K562 (cell line): ENCODE measurements at regions not wholly inside any gene's neighbourhood (a gene's known extent, or its start where the extent isn't known, plus 50 kb on each side); places are given as distances from the start of the nearest gene placed in this dataset.

Experiments
- ATAC-seq: fragments of 200-7000 bp; cut with Tn5 transposase; 3 replicates; pipeline ENCODE4 v1.9.1; 2020; ENCODE audit warnings: moderate library complexity
- BruUV-seq: library from RNA; stranded (reverse); fragments of 400-500 nt; replicated peaks from 2 replicates; lab custom pipeline; 2021; lab: Mats Ljungman, UMichigan
- CTCF ChIA-PET: fragments of 300-600 bp; formaldehyde crosslinking; extraction: SDS; loops from one replicate; lab custom pipeline; 2021; ENCODE audit warnings: low intra/inter-chr PET ratio; lab: Yijun Ruan, JAX
- POLR2A ChIA-PET: fragments of 300-600, 350-650 bp; sonication (Branson Sonifier 250); formaldehyde crosslinking; extraction: SDS; loops from one replicate; lab custom pipeline; 2021; ENCODE audit warnings: antibody characterized with exemption, inconsistent platforms; lab: Yijun Ruan, JAX
- DNase-seq, 4 experiments: peaks; one replicate each; pipeline versions ENCODE4 v3.0.0 to v3.0.0-alpha.2; 2011 to 2018; ENCODE audit warnings: low spot score in 3 of 4, mixed read lengths in 3 of 4; ENCODE audit errors: extremely low read depth in 1 of 4
- FAIRE-seq: peaks from 2 replicates; lab custom pipeline; 2011; peaks lifted over from hg19 to GRCh38; lab: Jason Lieb, UNC
- H2AFZ ChIP-seq: 2 replicates; pipeline ENCODE4 v1.6.0; 2011; ENCODE audit warnings: low read depth, low read length, control low read depth, inconsistent platforms
- H3K27ac ChIP-seq: fragments of 200-600 bp; 3 replicates; pipeline ENCODE4 v1.8.0; 2011; ENCODE audit warnings: low read depth, mild to moderate bottlenecking, control low read depth, inconsistent platforms, low read length, moderate library complexity, mixed read lengths; ENCODE audit errors: extremely low read depth
- H3K27me3 ChIP-seq, 2 experiments: fragments of 300-600 bp in 1 of 2; 2 replicates in 1 of 2; 3 replicates in 1 of 2; pipeline versions ENCODE4 v1.6.0 to v1.8.0; 2011; ENCODE audit warnings: inconsistent platforms in 2 of 2, low read length in 2 of 2, mild to moderate bottlenecking in 1 of 2, mixed read lengths in 1 of 2, moderate library complexity in 1 of 2; ENCODE audit not compliant: control insufficient read depth in 2 of 2, insufficient read depth in 2 of 2
- H3K36me3 ChIP-seq: fragments of 300-600 bp; 3 replicates; pipeline ENCODE4 v1.8.0; 2011; ENCODE audit warnings: mild to moderate bottlenecking, low read length, inconsistent platforms; ENCODE audit not compliant: control insufficient read depth, insufficient read depth
- H3K4me1 ChIP-seq, 2 experiments: fragments of 200-600 bp in 1 of 2; replicated peaks in 1 of 2; 2 replicates in 1 of 2; 3 replicates in 1 of 2; pipeline versions ENCODE4 v1.5.1 to v1.8.0; 2011; ENCODE audit warnings: inconsistent platforms in 2 of 2, low read length in 2 of 2, mild to moderate bottlenecking in 1 of 2, mixed read lengths in 1 of 2, moderate library complexity in 1 of 2; ENCODE audit not compliant: control insufficient read depth in 2 of 2, insufficient read depth in 2 of 2
- H3K4me2 ChIP-seq: 2 replicates; pipeline ENCODE4 v1.6.1; 2011; ENCODE audit warnings: low read length, control low read depth, inconsistent platforms, mixed read lengths; ENCODE audit not compliant: insufficient read depth
- H3K4me3 ChIP-seq: fragments of 200-600 bp; sonication (generic), shearing (Covaris generic); 2 replicates; pipeline ENCODE4 v1.5.1; 2016; ENCODE audit warnings: control low read depth, inconsistent platforms
- H3K79me2 ChIP-seq: fragments of 200-600 bp; 3 replicates; pipeline ENCODE4 v1.8.0; 2011; ENCODE audit warnings: low read length, inconsistent platforms; ENCODE audit not compliant: control insufficient read depth, insufficient read depth
- H3K9ac ChIP-seq, 2 experiments: 2 replicates each; pipeline versions ENCODE4 v1.6.0 to v1.6.1; 2011; ENCODE audit warnings: low read depth in 2 of 2, low read length in 2 of 2, control low read depth in 1 of 2, inconsistent platforms in 1 of 2, mild to moderate bottlenecking in 1 of 2, mixed read lengths in 1 of 2; ENCODE audit not compliant: insufficient read depth in 1 of 2
- H3K9me1 ChIP-seq: one replicate; pipeline ENCODE4 v1.6.0; 2011; ENCODE audit warnings: inconsistent platforms, mild to moderate bottlenecking, low read length, moderate library complexity; ENCODE audit not compliant: control insufficient read depth, insufficient read depth
- H3K9me3 ChIP-seq: replicated peaks from 2 replicates; pipeline ENCODE4 v1.5.1; 2011; ENCODE audit warnings: low read depth, low read length, inconsistent platforms; ENCODE audit not compliant: control insufficient read depth, insufficient read depth
- H4K20me1 ChIP-seq: replicated peaks from 2 replicates; pipeline ENCODE4 v1.6.1; 2011; ENCODE audit warnings: low read length, inconsistent platforms, mixed read lengths; ENCODE audit not compliant: control insufficient read depth, insufficient read depth
- ELF4 ChIP-seq: fragments of 450-650 bp; formaldehyde crosslinking; IDR thresholded peaks from 2 replicates; pipeline ENCODE4 v1.4.0; 2022; ENCODE audit warnings: missing genetic modification characterization
- NCOA2 ChIP-seq, 2 experiments: fragments of 450-650 bp; IDR thresholded peaks; 2 replicates each; pipeline ENCODE4 v1.6.1; 2018; ENCODE audit warnings: mild to moderate bottlenecking in 2 of 2, moderate library complexity in 1 of 2; ENCODE audit not compliant: partially characterized antibody in 2 of 2
- NELFE ChIP-seq: IDR thresholded peaks from 2 replicates; pipeline ENCODE4 v1.6.1; 2011; ENCODE audit warnings: mild to moderate bottlenecking; ENCODE audit not compliant: insufficient read depth, insufficient read length
- RB1 ChIP-seq: fragments of 450-650 bp; IDR thresholded peaks from 2 replicates; pipeline ENCODE4 v1.6.1; 2017; ENCODE audit warnings: low read depth, mild to moderate bottlenecking
- SMARCA4 ChIP-seq: fragments of 450-650 bp; IDR thresholded peaks from 2 replicates; pipeline ENCODE4 v1.6.1; 2016
- TAF1 ChIP-seq: IDR thresholded peaks from 2 replicates; pipeline ENCODE4 v1.6.1; 2011; ENCODE audit warnings: mild to moderate bottlenecking, low read length, moderate library complexity; ENCODE audit not compliant: insufficient read depth, control insufficient read depth, severe bottlenecking; ENCODE audit errors: extremely low read depth
- XRCC5 ChIP-seq: fragments of 200-400 bp; formaldehyde crosslinking; IDR thresholded peaks from 2 replicates; pipeline ENCODE4 v1.6.1; 2017; ENCODE audit warnings: low read depth, mild to moderate bottlenecking, low read length
- ZBTB33 ChIP-seq: sonication (generic); formaldehyde crosslinking; IDR thresholded peaks from 2 replicates; pipeline ENCODE4 v1.8.1; 2023; ENCODE audit warnings: mild to moderate bottlenecking, missing genetic modification reagents
- ZNF121 ChIP-seq: sonication (generic); formaldehyde crosslinking; conservative IDR thresholded peaks from 2 replicates; pipeline ENCODE4 v1.8.0; 2022; ENCODE audit warnings: missing genetic modification reagents
- ZNF239 ChIP-seq: fragments of 250-450 bp; sonication (Bioruptor Pico); IDR thresholded peaks from 2 replicates; pipeline ENCODE4 v1.4.0; 2020; ENCODE audit warnings: mild to moderate bottlenecking
- ZNF518B ChIP-seq: fragments of 250-450 bp; sonication (Bioruptor Pico); IDR thresholded peaks from 2 replicates; pipeline ENCODE4 v1.5.0; 2021; ENCODE audit warnings: mild to moderate bottlenecking, moderate library complexity
- WGBS: fragments of 100-300 bp; shearing (Covaris generic); methylation state at CpG from one replicate; pipeline ENCODE4 v1.1.6; 2016; ENCODE audit warnings: low coverage, mixed read lengths; ENCODE audit not compliant: insufficient coverage; ENCODE audit errors: missing lambda C conversion rate; 5-methylcytosine and 5-hydroxymethylcytosine counted together
- in situ Hi-C: fragments of 300-500 bp; cut with MboI; formaldehyde crosslinking; loops from 4 replicates; pipeline ENCODE4 v1.15.0; 2018; ENCODE audit warnings: inconsistent platforms, mixed read lengths
- intact Hi-C: fragments of 100-400 bp; cut with micrococcal nuclease; formaldehyde crosslinking; loops from 2 replicates; pipeline ENCODE4 v1.14.2; 2022
- TF ChIP-seq, protein P1 (sequence below): fragments of 250-450 bp; sonication (Bioruptor Pico); IDR thresholded peaks from 2 replicates; pipeline ENCODE4 v1.8.0; 2021; ENCODE audit warnings: mild to moderate bottlenecking, moderate library complexity
- TF ChIP-seq, protein P2 (sequence below): fragments of 450-650 bp; formaldehyde crosslinking; IDR thresholded peaks from 2 replicates; pipeline ENCODE4 v1.4.0; 2020; ENCODE audit warnings: mild to moderate bottlenecking, moderate library complexity

DNA sequence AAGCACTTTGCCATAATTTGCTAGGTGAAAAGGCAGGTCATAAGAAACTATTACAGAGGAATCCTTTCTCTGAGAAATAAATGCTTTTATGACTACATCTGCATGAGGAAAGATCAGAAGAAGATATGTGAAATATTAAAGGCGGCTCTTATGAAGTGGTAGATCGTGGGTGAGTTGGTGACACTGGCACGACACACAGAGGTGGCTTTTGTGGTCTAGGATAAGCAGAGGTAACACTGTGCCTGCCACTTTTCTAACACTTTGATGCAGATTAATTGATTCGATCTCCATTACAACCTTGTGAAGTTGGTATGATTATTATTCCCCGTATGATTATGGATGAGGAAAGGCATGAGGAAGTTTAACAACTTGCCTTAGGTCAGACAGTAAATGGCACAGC lies 60.0 kb upstream of the ELK3 start (continued):
- TF ChIP-seq XRCC5 = no peak
- no peak for TF ChIP-seq NELFE
- no peak for TF ChIP-seq SMARCA4
- TF ChIP-seq, protein P1, sequence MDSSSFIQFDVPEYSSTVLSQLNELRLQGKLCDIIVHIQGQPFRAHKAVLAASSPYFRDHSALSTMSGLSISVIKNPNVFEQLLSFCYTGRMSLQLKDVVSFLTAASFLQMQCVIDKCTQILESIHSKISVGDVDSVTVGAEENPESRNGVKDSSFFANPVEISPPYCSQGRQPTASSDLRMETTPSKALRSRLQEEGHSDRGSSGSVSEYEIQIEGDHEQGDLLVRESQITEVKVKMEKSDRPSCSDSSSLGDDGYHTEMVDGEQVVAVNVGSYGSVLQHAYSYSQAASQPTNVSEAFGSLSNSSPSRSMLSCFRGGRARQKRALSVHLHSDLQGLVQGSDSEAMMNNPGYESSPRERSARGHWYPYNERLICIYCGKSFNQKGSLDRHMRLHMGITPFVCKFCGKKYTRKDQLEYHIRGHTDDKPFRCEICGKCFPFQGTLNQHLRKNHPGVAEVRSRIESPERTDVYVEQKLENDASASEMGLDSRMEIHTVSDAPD (CRISPR knock-in tag) = no peak
- no peak for TF ChIP-seq ELF4 (CRISPR knock-in tag)
- TF ChIP-seq, protein P2, sequence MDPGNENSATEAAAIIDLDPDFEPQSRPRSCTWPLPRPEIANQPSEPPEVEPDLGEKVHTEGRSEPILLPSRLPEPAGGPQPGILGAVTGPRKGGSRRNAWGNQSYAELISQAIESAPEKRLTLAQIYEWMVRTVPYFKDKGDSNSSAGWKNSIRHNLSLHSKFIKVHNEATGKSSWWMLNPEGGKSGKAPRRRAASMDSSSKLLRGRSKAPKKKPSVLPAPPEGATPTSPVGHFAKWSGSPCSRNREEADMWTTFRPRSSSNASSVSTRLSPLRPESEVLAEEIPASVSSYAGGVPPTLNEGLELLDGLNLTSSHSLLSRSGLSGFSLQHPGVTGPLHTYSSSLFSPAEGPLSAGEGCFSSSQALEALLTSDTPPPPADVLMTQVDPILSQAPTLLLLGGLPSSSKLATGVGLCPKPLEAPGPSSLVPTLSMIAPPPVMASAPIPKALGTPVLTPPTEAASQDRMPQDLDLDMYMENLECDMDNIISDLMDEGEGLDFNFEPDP (CRISPR knock-in tag) = no peak
- TF ChIP-seq, all 486 proteins: peak for 0

- Histone ChIP-seq H3K79me2 (no peaks in the 10 kb centered on the region), H4K20me1 (no peaks in the 10 kb centered on the region), H3K27ac (no peak overlapping the region), H3K9me1 (no peaks in the 10 kb centered on the region), H3K27me3 (peaks cover 3 to 15% of the 10 kb centered on the region in 2 experiments; a peak in 4 of 5 replicates), H2AFZ (no peak overlapping the region), H3K9ac (no peak overlapping the region), H3K4me3 (no peak overlapping the region), H3K4me2 (no peak overlapping the region), H3K36me3 (no peaks in the 10 kb centered on the region), H3K9me3 (no peaks in the 10 kb centered on the region), H3K4me1 (no peaks in the 10 kb centered on the region)
- BruUV-seq = no TSS peak
- 4% methylated on average over 3 of the region's 3 CpGs for WGBS
- FAIRE-seq (no peak), DNase-seq (no peak), ATAC-seq (no peak)
- intact Hi-C loops (no loop called here), in situ Hi-C loops (no loop called here)
- ChIA-PET POLR2A (no interaction called here), CTCF (no interaction called here)
- TF ChIP-seq TAF1 (no peak), ZNF239 (CRISPR knock-in tag) (no peak), NCOA2 (IDR thresholded peaks at IDR 0.05; ENCODE audit: partially characterized antibody in 2 of 2) (no peak), RB1 (no peak), ZNF518B (CRISPR knock-in tag) (no peak), ZNF121 (CRISPR knock-in tag) (no peak), ZBTB33 (CRISPR knock-in tag) (no peak)
These were observed 58.0 kb upstream of the ELK3 start for GRCh38 chr12:96136161-96136560.
